Spinal cord (tissue), 9 donors: ENCODE measurements at regions not wholly inside any gene's neighbourhood (a gene's known extent, or its start where the extent isn't known, plus 50 kb on each side); places are given as distances from the start of the nearest gene placed in this dataset.

ENCODE experiments used
- DNase-seq, 6 donors: peaks; one replicate each; pipeline versions ENCODE4 v3.0.0 to v3.0.0-alpha.2; 2013 to 2015; ENCODE audit warnings: low spot score in 6 of 6, low read depth in 4 of 6
- H3K27ac ChIP-seq: one replicate; pipeline ENCODE4 v1.5.1; 2013; ENCODE audit warnings: low read depth, low read length, control low read depth
- H3K27me3 ChIP-seq: one replicate; pipeline ENCODE4 v1.6.1; 2013; ENCODE audit warnings: low read length; ENCODE audit not compliant: control insufficient read depth, insufficient read depth
- H3K36me3 ChIP-seq: one replicate; pipeline ENCODE4 v1.6.1; 2013; ENCODE audit warnings: low read length; ENCODE audit not compliant: control insufficient read depth, insufficient read depth
- H3K4me1 ChIP-seq: one replicate; pipeline ENCODE4 v1.6.1; 2013; ENCODE audit warnings: low read length; ENCODE audit not compliant: control insufficient read depth, insufficient read depth
- H3K4me3 ChIP-seq: one replicate; pipeline ENCODE4 v1.5.1; 2013; ENCODE audit warnings: low read depth, low read length, control low read depth
- H3K9me3 ChIP-seq: one replicate; pipeline ENCODE4 v1.6.1; 2013; ENCODE audit warnings: low read length; ENCODE audit not compliant: control insufficient read depth, insufficient read depth
- WGBS: methylation state at CpG from one replicate; pipeline ENCODE4 v1.1.5; 2013; ENCODE audit warnings: missing lambda C conversion rate; ENCODE audit not compliant: insufficient coverage; 5-methylcytosine and 5-hydroxymethylcytosine counted together
- donor health status: healthy.

- Histone ChIP-seq H3K4me3 (no peak overlapping the region), H3K27me3 (no peaks in the 10 kb centered on the region), H3K4me1 (peaks cover 12% of the 10 kb centered on the region), H3K27ac (no peak overlapping the region), H3K9me3 (peaks cover 3% of the 10 kb centered on the region), H3K36me3 (no peaks in the 10 kb centered on the region)
- no peak for DNase-seq
- 97% methylated on average over 13 of the region's 13 CpGs for WGBS
Measured at GRCh38 chr20:58565461-58566175, 50.4 kb upstream of the APCDD1L start.
